Fibroblast of villous mesenchyme (primary cell): ENCODE measurements at regions not wholly inside any gene's neighbourhood (a gene's known extent, or its start where the extent isn't known, plus 50 kb on each side); places are given as distances from the start of the nearest gene placed in this dataset.

Experiments used
- DNase-seq: peaks from one replicate; pipeline ENCODE4 v3.0.0-alpha.2; 2010; ENCODE audit warnings: low read depth
- H3K4me3 ChIP-seq: 2 replicates; pipeline ENCODE4 v1.5.1; 2011; ENCODE audit warnings: low read depth, mild to moderate bottlenecking, low read length
- CTCF ChIP-seq: IDR thresholded peaks from 2 replicates; pipeline ENCODE4 v1.5.1; 2012; ENCODE audit warnings: low read depth, mild to moderate bottlenecking, low read length; ENCODE audit not compliant: insufficient read depth

- no peak for DNase-seq
- TF ChIP-seq CTCF: no peak
- no peak overlapping the region for H3K4me3 ChIP-seq
These were observed 460.5 kb downstream of the DSC3 start for GRCh38 chr18:30582078-30582477.

GRCh38 chr18:30578707-30579106 is 463.8 kb downstream of the DSC3 start:
- no peak overlapping the region for H3K4me3 ChIP-seq
- TF ChIP-seq CTCF: no peak
- DNase-seq: no peak

GRCh38 chr18:30572214-30572613 is 470.3 kb downstream of the DSC3 start:
- TF ChIP-seq CTCF: no peak

GRCh38 chr18:30568333-30568732 is 474.2 kb downstream of the DSC3 start:
- DNase-seq: no peak
- no peak for TF ChIP-seq CTCF
- no peak overlapping the region for H3K4me3 ChIP-seq

More at GRCh38 chr18:30572214-30572613, 470.3 kb downstream of the DSC3 start:
- no peak for DNase-seq
- H3K4me3 ChIP-seq: no peak overlapping the region

- no peak for TF ChIP-seq CTCF
- no peak overlapping the region for H3K4me3 ChIP-seq
- DNase-seq: no peak
These were observed 475.7 kb downstream of the DSC3 start for GRCh38 chr18:30566877-30567276.

GRCh38 chr18:30562231-30562630 is 480.3 kb downstream of the DSC3 start:
- DNase-seq: no peak
- TF ChIP-seq CTCF: no peak
- no peak overlapping the region for H3K4me3 ChIP-seq

- no peak for TF ChIP-seq CTCF
- no peak for DNase-seq
- no peak overlapping the region for H3K4me3 ChIP-seq
These were observed 486.4 kb downstream of the DSC3 start for GRCh38 chr18:30556112-30556511.
